Loucy (cell line): ENCODE measurements at regions not wholly inside any gene's neighbourhood (a gene's known extent, or its start where the extent isn't known, plus 50 kb on each side); places are given as distances from the start of the nearest gene placed in this dataset.

ENCODE experiments used
- H2AFZ ChIP-seq: fragments of 200-600 bp; sonication (generic); 2 replicates; pipeline ENCODE4 v1.6.0; 2016; ENCODE audit warnings: antibody characterized with exemption, mild to moderate bottlenecking, low read length, moderate library complexity
- H3F3A ChIP-seq: fragments of 200-600 bp; 2 replicates; pipeline ENCODE4 v1.6.0; 2016; ENCODE audit warnings: antibody characterized with exemption, low read depth, mild to moderate bottlenecking
- H3K27me3 ChIP-seq: fragments of 200-600 bp; sonication (generic); 2 replicates; pipeline ENCODE4 v1.6.1; 2014; ENCODE audit warnings: low read length, mild to moderate bottlenecking; ENCODE audit not compliant: insufficient read depth, poor library complexity, severe bottlenecking
- H3K36me3 ChIP-seq: fragments of 200-600 bp; sonication (generic); 2 replicates; pipeline ENCODE4 v1.6.1; 2016; ENCODE audit warnings: low read length; ENCODE audit not compliant: insufficient read depth
- H3K4me1 ChIP-seq: fragments of 200-600 bp; sonication (generic); 2 replicates; pipeline ENCODE4 v1.5.1; 2014; ENCODE audit warnings: low read length, mild to moderate bottlenecking; ENCODE audit not compliant: insufficient read depth, poor library complexity, severe bottlenecking
- H3K4me2 ChIP-seq: fragments of 200-600 bp; sonication (generic); 2 replicates; pipeline ENCODE4 v1.6.0; 2014; ENCODE audit warnings: antibody characterized with exemption, low read length, low read depth, mild to moderate bottlenecking; ENCODE audit not compliant: poor library complexity, severe bottlenecking
- H3K4me3 ChIP-seq: fragments of 200-600 bp; sonication (generic); 2 replicates; pipeline ENCODE4 v1.5.1; 2014; ENCODE audit warnings: low read length, mild to moderate bottlenecking, mixed read lengths; ENCODE audit not compliant: poor library complexity, severe bottlenecking
- H3K79me2 ChIP-seq: fragments of 200-600 bp; sonication (generic); 2 replicates; pipeline ENCODE4 v1.6.1; 2014; ENCODE audit warnings: low read length; ENCODE audit not compliant: insufficient read depth
- H3K9ac ChIP-seq: fragments of 200-600 bp; sonication (generic); 2 replicates; pipeline ENCODE4 v1.6.0; 2014; ENCODE audit warnings: mild to moderate bottlenecking, low read depth, low read length, moderate library complexity; ENCODE audit not compliant: poor library complexity, severe bottlenecking
- H3K9me2 ChIP-seq: fragments of 200-600 bp; sonication (generic); replicated peaks from 2 replicates; pipeline ENCODE4 v1.6.1; 2016; ENCODE audit warnings: low read depth, low read length, mixed read lengths
- H3K9me3 ChIP-seq: fragments of 200-600 bp; sonication (generic); 2 replicates; pipeline ENCODE4 v1.6.1; 2014; ENCODE audit warnings: mild to moderate bottlenecking, antibody characterized with exemption, low read length, low read depth; ENCODE audit not compliant: insufficient read depth
- H4K20me1 ChIP-seq: fragments of 200-600 bp; sonication (generic); 2 replicates; pipeline ENCODE4 v1.6.0; 2014; ENCODE audit warnings: antibody characterized with exemption, low read length, mild to moderate bottlenecking; ENCODE audit not compliant: insufficient read depth, poor library complexity, severe bottlenecking
- EZH2phosphoT487 ChIP-seq: fragments of 200-600 bp; IDR thresholded peaks from 2 replicates; pipeline ENCODE4 v1.6.1; 2018; ENCODE audit warnings: antibody characterized with exemption, mild to moderate bottlenecking, moderate library complexity, borderline replicate concordance
- TF ChIP-seq, protein P1 (sequence below): fragments of 200-600 bp; sonication (generic); conservative IDR thresholded peaks from 2 replicates; pipeline ENCODE4 v1.5.1; 2014; ENCODE audit warnings: mild to moderate bottlenecking, antibody characterized with exemption, low read length

- Histone ChIP-seq H3K4me3 (no peak overlapping the region), H3K36me3 (no peaks in the 10 kb centered on the region), H3K9me2 (no peaks in the 10 kb centered on the region), H2AFZ (no peak overlapping the region), H3K4me2 (no peak overlapping the region), H4K20me1 (no peaks in the 10 kb centered on the region), H3K9ac (no peak overlapping the region), H3K4me1 (peaks cover 29% of the 10 kb centered on the region), H3K27me3 (no peaks in the 10 kb centered on the region), H3K79me2 (peaks cover 58% of the 10 kb centered on the region), H3F3A (no peaks in the 10 kb centered on the region), H3K9me3 (no peaks in the 10 kb centered on the region)
- TF ChIP-seq, protein P1, sequence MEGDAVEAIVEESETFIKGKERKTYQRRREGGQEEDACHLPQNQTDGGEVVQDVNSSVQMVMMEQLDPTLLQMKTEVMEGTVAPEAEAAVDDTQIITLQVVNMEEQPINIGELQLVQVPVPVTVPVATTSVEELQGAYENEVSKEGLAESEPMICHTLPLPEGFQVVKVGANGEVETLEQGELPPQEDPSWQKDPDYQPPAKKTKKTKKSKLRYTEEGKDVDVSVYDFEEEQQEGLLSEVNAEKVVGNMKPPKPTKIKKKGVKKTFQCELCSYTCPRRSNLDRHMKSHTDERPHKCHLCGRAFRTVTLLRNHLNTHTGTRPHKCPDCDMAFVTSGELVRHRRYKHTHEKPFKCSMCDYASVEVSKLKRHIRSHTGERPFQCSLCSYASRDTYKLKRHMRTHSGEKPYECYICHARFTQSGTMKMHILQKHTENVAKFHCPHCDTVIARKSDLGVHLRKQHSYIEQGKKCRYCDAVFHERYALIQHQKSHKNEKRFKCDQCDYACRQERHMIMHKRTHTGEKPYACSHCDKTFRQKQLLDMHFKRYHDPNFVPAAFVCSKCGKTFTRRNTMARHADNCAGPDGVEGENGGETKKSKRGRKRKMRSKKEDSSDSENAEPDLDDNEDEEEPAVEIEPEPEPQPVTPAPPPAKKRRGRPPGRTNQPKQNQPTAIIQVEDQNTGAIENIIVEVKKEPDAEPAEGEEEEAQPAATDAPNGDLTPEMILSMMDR, result no peak
- no peak for TF ChIP-seq EZH2phosphoT487
Observed at GRCh38 chr1:232504651-232505050, 125.3 kb downstream of the SIPA1L2 start.

DNA sequence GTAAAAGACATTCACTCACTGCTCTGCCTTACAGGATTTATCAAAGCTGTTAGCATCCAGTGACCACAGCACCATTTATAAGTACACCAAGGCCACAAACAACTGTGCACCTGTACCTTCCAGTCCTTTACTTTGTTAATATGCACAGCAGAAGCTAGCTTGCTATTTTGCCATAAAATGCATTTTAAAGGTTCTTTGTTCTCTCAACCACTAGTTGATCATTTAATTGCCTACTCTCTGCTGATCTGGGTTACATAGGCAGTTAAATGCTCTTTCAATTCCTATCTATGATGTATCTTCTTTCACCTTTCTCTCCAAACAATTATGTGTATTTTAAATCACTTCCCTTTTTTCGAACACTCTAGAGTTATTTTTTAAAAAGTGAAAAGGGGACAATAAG lies 126.4 kb downstream of the SIPA1L2 start:
- no peak overlapping the region for H3K4me2 ChIP-seq
- no peak overlapping the region for H3K4me3 ChIP-seq
- no peaks in the 10 kb centered on the region for H3F3A ChIP-seq
- no peaks in the 10 kb centered on the region for H3K36me3 ChIP-seq
- H3K79me2 ChIP-seq, result peaks cover 47% of the 10 kb centered on the region
- no peaks in the 10 kb centered on the region for H3K27me3 ChIP-seq
- TF ChIP-seq, protein P1, result no peak
- TF ChIP-seq EZH2phosphoT487, result no peak
- H3K9ac ChIP-seq, result no peak overlapping the region
- H4K20me1 ChIP-seq, result no peaks in the 10 kb centered on the region
- no peaks in the 10 kb centered on the region for H3K9me2 ChIP-seq
- no peak overlapping the region for H2AFZ ChIP-seq
- peaks cover 21% of the 10 kb centered on the region for H3K4me1 ChIP-seq
- H3K9me3 ChIP-seq, result no peaks in the 10 kb centered on the region

DNA sequence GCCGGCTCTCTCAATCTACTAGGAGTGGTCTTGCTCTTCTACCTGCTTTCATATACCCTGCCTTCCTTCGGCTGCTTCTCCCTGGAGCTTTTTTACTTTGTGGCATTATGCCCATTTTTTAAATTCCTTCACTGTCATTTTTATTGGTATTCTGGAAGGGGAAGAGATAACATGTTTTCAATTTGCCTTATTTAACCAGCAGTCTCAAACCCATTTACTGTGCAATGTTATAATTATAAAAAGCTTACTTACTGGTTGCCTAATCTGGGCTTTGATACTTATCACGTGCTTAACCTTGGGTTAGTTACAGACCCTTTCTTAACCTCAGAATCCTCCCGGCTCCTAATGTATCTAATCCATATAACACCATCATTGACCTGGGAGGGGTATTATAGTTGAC lies 128.1 kb downstream of the SIPA1L2 start:
- no peaks in the 10 kb centered on the region for H3K27me3 ChIP-seq
- no peak overlapping the region for H3K4me3 ChIP-seq
- no peaks in the 10 kb centered on the region for H3F3A ChIP-seq
- no peaks in the 10 kb centered on the region for H3K36me3 ChIP-seq
- TF ChIP-seq EZH2phosphoT487, result no peak
- TF ChIP-seq, protein P1, result no peak
- H3K4me1 ChIP-seq, result peaks cover 21% of the 10 kb centered on the region
- H2AFZ ChIP-seq, result no peak overlapping the region
- H3K9me2 ChIP-seq, result no peaks in the 10 kb centered on the region
- no peaks in the 10 kb centered on the region for H3K9me3 ChIP-seq
- H4K20me1 ChIP-seq, result no peaks in the 10 kb centered on the region
- no peak overlapping the region for H3K4me2 ChIP-seq
- peaks cover 38% of the 10 kb centered on the region for H3K79me2 ChIP-seq
- no peak overlapping the region for H3K9ac ChIP-seq
